Stomach (tissue), 4 donors: ENCODE measurements at regions not wholly inside any gene's neighbourhood (a gene's known extent, or its start where the extent isn't known, plus 50 kb on each side); places are given as distances from the start of the nearest gene placed in this dataset.

Experiments used
- CTCF ChIP-seq, 7 experiments: fragments of 450-650 bp in 4 of 7; fragments of 200-600 bp in 3 of 7; sonication (generic) in 3 of 7; IDR thresholded peaks; one replicate each; pipeline ENCODE4 v1.5.1; 2016 to 2019; ENCODE audit warnings: antibody characterized with exemption in 7 of 7, control low read depth in 2 of 7, mild to moderate bottlenecking in 1 of 7
- EP300 ChIP-seq: sonication (generic); formaldehyde crosslinking; IDR thresholded peaks from one replicate; pipeline ENCODE4 v1.6.1; 2017; ENCODE audit warnings: antibody characterized with exemption
- POLR2A ChIP-seq, 4 donors: fragments of 450-650 bp; IDR thresholded peaks; one replicate each; pipeline ENCODE4 v1.6.1; 2016; ENCODE audit warnings: antibody characterized with exemption in 4 of 4, control low read depth in 2 of 4, mild to moderate bottlenecking in 1 of 4, moderate library complexity in 1 of 4
- POLR2AphosphoS5 ChIP-seq, 3 donors: sonication (generic); formaldehyde crosslinking; IDR thresholded peaks; one replicate each; pipeline ENCODE4 v1.6.1; 2016; ENCODE audit warnings: antibody characterized with exemption in 3 of 3

DNA sequence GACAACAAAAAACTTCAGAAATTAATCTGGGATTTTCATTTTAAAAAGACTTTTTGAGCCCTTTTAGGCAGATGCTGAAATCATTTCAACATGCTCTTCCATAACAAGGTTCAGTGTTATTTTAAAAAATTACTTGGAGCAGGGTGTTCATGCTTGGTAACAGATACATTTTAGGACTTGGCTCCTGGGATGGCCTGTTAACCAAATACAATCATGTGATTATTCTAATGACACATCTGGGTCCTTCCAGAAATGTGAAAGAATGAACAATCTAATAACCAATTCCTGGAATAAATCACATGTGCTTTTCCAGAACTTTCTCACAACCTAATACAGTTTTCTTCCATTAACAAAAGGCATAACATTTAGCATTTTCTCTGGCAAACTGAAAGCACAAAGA is 379.8 kb upstream of the RUNX1 start:
- TF ChIP-seq CTCF (IDR thresholded peaks at IDR 0.05), result no peak
- no peak for TF ChIP-seq POLR2AphosphoS5 (IDR thresholded peaks at IDR 0.05)
- TF ChIP-seq EP300, result no peak
- TF ChIP-seq POLR2A (IDR thresholded peaks at IDR 0.05), result no peak
